HG02981 (cell line): ENCODE measurements at regions not wholly inside any gene's neighbourhood (a gene's known extent, or its start where the extent isn't known, plus 50 kb on each side); places are given as distances from the start of the nearest gene placed in this dataset.

Source experiments
- ATAC-seq: cut with Tn5 transposase; IDR thresholded peaks from one replicate; pipeline ENCODE4 v1.9.1; 2021; ENCODE audit warnings: mild to moderate bottlenecking, moderate library complexity; ENCODE audit not compliant: unreplicated experiment

DNA sequence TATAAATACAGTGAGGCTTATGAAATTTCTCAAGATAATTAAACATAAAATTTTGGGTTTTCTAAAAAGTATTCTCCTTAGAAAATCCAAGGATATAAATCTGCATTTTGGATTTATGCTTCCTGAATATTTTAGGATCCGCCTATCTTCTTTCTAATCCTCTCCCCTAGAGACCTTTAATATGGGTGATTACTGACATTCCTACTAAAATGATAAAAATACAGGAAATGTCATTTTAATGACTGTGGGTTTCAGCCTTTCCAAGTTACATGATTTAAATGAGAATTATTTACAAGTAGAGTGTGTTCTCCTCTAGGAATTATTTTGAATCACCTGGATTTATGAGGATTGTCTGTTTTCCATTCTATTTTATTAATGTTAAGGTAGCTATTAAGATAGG, 150.4 kb downstream of the C7orf25 start:
- ATAC-seq = no peak

DNA sequence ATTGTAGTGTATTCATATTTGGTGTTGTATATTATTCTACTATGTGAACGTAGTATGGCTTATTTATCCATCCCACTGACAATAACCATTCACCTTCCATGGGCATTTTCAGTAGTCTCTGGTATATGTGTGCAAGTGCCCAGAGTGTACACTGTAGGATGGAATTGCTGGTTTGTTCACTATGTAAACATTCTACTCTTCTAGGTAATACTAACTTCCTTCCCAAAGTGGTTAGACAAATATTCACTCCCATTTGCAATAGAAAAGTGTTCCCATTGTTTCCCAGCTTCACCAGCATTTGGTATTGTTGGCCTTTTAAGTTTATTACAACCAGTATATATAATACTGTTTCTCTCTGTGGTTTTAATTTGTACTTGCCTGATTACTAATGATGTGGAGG, 153.7 kb downstream of the C7orf25 start:
- no peak for ATAC-seq

DNA sequence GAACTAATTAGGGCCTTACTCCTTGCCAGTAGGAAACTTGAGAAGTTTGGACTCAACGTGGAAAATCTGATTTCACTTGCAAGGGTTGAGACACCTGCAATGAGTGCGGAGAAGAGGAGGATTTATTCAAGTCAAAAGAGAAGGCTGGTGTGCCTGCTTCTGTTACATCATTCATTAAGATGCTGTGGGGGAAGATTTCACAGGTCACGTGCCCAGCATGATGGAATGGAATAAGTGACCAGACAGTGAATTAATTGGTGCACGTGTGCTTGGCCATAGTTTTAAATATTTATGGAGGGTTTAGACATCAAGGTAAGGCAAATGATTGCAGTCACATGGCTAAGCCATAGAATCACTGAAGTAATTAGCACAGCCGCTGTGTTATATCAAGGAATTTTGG, 155.0 kb downstream of the C7orf25 start:
- no peak for ATAC-seq

DNA sequence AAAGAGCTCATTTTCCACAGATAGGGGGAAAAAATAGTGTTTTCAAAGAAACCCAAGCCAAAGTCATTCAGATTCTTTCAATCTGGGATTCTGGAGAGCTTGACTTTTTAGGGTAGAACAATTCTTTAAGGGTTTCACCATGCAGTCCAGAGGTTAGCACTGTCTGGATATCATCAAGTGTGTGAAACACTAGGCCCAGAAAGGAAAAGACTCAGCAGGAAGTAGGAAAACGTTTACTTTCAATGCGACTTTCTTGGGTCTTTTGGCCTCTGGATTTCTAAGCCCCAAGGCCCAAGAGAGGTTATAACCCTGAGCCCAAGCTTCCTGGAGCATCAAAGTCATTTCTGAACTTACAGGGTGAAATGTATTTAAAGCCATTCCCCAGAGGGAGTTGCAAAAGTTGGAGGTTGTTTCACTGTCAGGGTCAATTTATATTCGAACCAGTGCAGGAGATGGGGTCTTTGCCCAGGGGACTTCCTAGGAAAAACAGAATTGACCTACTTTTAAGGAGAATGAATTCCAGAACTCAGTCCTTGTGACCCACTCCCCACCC, 158.0 kb downstream of the C7orf25 start:
- no peak for ATAC-seq

DNA sequence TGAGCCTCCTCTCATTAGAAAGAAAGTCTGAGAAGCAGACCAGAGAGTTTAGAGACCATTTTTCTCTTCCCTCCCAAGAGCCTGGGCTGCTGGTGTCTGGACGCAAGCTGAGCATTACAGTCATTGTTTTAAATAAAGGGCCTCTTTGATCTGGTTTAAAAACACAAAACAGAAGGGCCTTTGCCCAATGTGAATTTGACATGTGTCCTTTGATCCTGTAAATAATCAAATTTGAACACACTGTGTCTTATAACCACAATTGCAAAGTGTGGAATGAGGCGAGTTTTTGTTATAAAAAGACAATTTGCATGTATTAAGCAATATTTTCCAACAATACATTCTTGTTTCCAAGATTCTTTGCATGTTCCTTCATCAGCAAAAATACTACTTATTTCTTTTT, 158.5 kb downstream of the C7orf25 start:
- no peak for ATAC-seq

DNA sequence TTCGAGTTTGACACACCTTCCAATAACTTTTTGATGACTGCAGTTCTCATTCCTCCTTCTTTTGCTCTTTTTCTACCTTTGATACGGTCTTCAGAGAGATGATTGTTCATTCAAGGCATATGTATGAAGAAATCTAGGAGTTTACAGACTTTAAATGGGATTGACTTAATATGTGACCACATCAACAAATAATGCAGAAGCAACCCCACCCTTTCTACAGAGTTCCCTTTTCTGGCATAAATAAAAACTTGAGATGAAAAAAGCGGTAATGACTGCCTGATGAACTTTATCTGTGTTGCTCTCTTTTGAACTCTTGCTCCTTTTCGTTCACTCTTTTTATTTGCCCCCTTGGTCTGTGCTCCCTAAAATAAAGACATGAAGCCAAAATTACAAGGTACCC, 161.7 kb downstream of the C7orf25 start:
- ATAC-seq = no peak

- no peak for ATAC-seq
Observed at GRCh38 chr7:42747044-42747443, 164.8 kb downstream of the C7orf25 start.

- ATAC-seq = no peak
Observed at GRCh38 chr7:42746214-42746613, 165.7 kb downstream of the C7orf25 start.

- no peak for ATAC-seq
Observed at GRCh38 chr7:42745357-42746059, 166.4 kb downstream of the C7orf25 start.

DNA sequence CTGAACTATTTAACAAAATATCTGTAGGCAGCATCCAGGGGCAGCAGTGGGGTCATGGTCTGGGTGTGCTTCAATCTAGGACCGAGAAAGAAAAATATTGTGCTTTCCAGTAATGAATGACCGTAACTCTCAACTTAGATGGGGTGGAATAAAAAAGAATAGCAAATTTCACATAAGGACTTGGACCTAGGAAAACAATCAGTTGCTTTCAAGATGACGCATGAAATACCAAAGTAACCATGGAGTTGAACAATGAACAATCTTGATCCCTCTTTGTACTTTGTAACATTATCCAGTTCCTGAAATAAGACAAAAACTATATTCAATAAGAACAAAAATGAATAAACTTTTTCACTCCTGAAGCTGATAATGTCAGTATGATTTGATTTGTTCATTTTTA, 167.1 kb downstream of the C7orf25 start:
- ATAC-seq = no peak

DNA sequence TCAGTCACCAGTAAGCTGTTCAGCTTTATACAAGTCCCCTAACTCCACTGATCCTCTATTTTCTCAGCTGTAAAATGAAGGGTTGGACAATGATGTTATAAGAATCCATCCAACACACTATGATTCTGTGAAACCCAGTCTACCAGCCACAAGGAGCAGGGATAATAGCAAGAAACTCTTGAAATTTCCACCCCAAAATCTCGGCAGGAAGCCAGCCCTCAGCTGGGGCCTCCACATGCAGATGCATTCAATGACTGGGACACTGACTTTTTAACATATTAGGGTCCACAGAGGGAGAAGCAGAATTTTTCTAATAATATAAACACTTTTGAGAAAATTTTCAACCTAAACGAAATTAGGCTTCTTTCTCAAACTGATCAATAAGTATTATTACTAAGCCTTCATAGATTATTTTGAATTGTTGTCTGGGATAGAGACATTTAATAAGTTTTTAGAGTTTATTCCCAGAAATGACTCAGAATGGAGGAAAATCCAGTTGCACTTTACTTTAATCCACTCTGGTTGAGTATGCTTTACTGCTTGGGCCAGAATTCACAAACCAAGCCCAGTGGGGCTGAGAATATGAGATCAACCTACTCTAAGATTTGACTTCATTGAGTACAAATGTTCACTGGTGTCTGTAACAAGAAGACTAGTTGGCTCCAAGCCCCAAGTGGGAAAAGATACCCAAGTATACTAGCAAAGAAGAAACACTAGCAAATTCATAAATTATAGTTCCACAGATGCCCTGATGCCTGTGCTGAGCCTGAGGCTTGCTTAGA, 168.6 kb downstream of the C7orf25 start:
- no peak for ATAC-seq

GRCh38 chr7:42742318-42742717, 169.6 kb downstream of the C7orf25 start:
- no peak for ATAC-seq

DNA sequence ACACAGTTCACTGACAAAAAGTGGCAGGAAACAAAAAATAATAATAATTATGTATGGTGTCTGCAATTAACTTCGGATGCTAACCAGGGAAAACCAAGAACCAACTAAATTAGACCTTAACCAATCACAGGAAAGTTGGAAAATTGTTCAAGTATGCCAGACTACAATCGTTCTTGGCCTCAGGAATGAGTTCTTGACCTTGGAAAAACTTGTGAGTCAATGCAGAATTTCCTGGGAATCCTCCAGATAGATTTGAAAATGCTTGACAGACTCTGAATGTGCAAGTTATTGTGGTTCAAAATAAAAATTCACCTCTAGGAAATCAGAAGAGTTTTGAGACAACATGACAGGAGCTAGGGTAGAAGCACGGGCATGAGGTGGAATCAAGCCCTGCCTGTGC, 171.5 kb downstream of the C7orf25 start:
- ATAC-seq = no peak

- ATAC-seq = no peak
Observed at GRCh38 chr7:42739638-42740037, 172.2 kb downstream of the C7orf25 start.

DNA sequence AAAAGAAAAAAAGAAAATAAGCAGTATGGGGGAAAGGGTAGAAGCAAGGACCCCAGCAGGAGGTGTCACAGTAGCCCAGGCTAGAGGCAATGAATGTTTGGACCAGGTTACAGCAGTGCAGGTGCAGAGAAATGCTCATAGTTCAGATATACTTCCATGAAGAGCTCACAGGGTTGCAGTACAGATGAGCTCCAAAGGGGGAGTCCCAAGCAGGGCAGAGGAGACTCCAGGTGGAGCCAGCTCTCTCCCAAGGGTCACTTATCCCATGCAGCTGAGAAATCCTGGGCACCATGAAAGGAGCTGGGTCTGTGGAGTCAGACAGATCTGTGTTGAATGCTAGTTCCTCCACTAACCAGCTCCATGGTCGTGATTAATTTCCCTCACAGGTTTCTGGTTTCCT, 174.9 kb downstream of the C7orf25 start:
- no peak for ATAC-seq

- no peak for ATAC-seq
Observed at GRCh38 chr7:42735081-42735480, 176.8 kb downstream of the C7orf25 start.

DNA sequence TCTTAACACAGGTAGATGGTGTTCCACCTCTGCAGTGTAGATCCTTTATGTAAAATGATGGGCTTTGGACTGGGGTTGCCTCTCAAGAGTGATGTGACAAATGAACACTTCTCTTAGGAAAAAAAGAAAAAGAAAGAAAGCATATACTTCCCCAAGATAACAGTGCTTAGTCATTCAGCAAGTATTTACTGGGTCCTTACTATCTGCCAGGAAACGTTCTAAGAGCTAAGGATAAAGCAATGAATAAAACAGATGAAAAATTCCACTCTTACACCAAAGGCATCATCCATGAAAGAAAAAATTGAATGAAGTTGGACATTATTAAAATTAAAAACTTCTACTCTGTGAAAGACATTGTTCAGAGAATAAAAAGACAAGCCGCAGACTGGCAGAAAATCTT, 177.3 kb downstream of the C7orf25 start:
- no peak for ATAC-seq

- ATAC-seq = no peak
Observed at GRCh38 chr7:42733040-42733439, 178.8 kb downstream of the C7orf25 start.

DNA sequence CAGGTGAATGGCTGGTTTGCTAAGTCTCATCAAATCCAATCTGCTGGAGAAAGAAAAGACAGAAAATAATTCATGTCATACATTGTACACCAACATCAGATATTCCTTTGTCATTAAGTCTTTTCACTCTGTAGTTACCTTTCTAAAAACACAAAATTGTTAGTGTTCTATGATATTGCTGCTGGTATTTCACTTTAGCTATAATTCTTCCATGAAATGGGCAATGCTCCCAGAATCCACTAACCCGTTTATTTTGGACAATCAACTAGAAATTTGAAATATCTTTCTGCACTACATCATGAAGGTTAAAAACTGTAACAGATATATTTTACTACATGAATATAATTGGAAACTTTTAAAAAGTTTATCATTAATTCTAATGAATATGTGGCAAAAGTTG, 181.3 kb downstream of the C7orf25 start:
- ATAC-seq = no peak

- ATAC-seq = no peak
Observed at GRCh38 chr7:42729053-42729765, 182.7 kb downstream of the C7orf25 start.

DNA sequence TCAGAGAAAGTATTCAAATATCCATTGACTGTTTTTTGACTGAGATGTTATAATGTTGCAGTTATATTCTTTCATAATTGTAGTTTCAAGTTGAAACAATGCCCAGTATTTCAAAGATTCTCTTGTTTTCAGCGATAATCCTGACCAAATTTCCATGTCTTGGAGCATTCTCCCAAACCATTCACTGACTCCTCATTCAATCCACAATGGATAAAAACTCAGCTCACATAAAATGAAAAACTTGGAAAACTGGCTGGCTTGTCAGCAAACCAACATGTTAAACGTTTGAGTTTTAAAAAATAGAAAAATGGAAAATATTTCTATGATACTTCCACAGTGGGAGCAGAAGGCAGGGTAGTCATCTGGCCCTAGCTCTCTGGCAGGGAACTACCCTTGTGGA, 184.4 kb downstream of the C7orf25 start:
- ATAC-seq = no peak
